ENCODE measurements at regions not wholly inside any gene's neighbourhood (a gene's known extent, or its start where the extent isn't known, plus 50 kb on each side); places are given as distances from the start of the nearest gene placed in this dataset.

DNA sequence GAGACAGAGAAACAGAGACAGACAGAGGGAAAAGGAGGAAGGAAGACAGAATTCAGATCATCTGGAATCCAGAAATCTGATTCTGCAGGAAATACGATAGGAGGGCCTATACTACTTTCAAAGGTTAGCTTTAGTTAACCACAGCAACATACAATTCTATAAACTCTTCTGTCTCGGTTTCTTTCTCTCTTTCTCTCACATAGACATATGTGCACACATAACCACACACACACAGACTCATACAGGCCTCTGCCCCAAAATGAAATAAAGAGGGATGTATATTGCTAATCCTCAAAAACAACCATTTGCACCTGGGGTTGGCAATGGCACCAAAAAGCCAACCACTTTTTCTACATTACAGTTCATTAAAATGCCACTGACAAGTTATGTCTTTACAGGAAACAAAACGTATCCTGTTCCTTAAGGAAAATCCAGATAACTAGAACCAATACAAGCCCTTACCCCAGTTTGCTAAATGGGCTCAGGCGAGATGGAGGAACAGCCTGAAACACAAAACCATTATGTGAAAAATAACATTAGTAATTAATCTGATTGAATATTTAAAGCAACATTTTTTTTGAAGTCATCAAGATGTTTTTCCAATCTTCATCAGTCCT is 372.3 kb upstream of the CCNH start:
- 67 to 84% methylated on average over 4 of the region's 4 CpGs for WGBS, 2 donors

GRCh38 chr5:87784311-87784710 is 371.6 kb upstream of the CCNH start:
- no peak for TF ChIP-seq EP300 (IDR thresholded peaks at IDR 0.05)
- no peak for TF ChIP-seq POLR2A (IDR thresholded peaks at IDR 0.05)
- TF ChIP-seq, protein P1, sequence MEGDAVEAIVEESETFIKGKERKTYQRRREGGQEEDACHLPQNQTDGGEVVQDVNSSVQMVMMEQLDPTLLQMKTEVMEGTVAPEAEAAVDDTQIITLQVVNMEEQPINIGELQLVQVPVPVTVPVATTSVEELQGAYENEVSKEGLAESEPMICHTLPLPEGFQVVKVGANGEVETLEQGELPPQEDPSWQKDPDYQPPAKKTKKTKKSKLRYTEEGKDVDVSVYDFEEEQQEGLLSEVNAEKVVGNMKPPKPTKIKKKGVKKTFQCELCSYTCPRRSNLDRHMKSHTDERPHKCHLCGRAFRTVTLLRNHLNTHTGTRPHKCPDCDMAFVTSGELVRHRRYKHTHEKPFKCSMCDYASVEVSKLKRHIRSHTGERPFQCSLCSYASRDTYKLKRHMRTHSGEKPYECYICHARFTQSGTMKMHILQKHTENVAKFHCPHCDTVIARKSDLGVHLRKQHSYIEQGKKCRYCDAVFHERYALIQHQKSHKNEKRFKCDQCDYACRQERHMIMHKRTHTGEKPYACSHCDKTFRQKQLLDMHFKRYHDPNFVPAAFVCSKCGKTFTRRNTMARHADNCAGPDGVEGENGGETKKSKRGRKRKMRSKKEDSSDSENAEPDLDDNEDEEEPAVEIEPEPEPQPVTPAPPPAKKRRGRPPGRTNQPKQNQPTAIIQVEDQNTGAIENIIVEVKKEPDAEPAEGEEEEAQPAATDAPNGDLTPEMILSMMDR (IDR thresholded peaks at IDR 0.05): no peak
- Histone ChIP-seq H3K27me3 (peaks cover 0 to 6% of the 10 kb centered on the region in 2 donors), H3K27ac (no peak overlapping the region), H3K9me3 (no peaks in the 10 kb centered on the region), H3K4me3 (no peak overlapping the region), H3K36me3 (no peaks in the 10 kb centered on the region), H3K4me1 (peaks cover 0 to 3% (median 0%) of the 10 kb centered on the region in 4 donors)
- WGBS, 2 donors: 79% methylated on average over 1 of the region's 1 CpG
- no peak for DNase-seq (ENCODE audit: low spot score in 2 of 2)

More for the DNA sequence above, 372.3 kb upstream of the CCNH start:
- Histone ChIP-seq H3K27ac (no peak overlapping the region), H3K9me3 (no peaks in the 10 kb centered on the region), H3K36me3 (no peaks in the 10 kb centered on the region), H3K27me3 (peaks cover 0 to 6% of the 10 kb centered on the region in 2 donors), H3K4me3 (no peak overlapping the region), H3K4me1 (peaks cover 0 to 3% (median 0%) of the 10 kb centered on the region in 4 donors)
- TF ChIP-seq, protein P1 (IDR thresholded peaks at IDR 0.05): no peak
- no peak for TF ChIP-seq POLR2A (IDR thresholded peaks at IDR 0.05)
- no peak for TF ChIP-seq EP300 (IDR thresholded peaks at IDR 0.05)
- DNase-seq (ENCODE audit: low spot score in 2 of 2): no peak

GRCh38 chr5:87782916-87783315 is 370.2 kb upstream of the CCNH start:
- WGBS, 2 donors: 76 to 84% methylated on average over 3 of the region's 3 CpGs

DNA sequence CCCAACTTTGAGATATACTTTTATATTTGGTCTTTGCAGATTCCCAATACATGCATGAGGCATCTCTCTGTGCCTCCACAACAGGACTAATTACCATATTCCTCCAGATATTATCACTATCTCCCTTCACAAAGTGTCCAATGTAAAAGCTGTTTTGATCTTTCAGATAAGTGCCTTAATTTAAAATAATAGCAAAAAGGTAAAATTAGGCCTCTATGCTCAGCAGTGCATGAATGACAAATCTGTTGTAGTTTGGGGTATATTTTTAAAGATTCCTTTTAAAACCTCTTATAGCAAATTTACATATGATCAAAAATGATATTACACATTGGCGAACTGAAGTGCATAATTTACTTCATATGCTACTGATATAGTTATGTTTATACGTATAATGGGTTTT is 369.2 kb upstream of the CCNH start:
- Histone ChIP-seq H3K4me1 (peaks cover 0 to 3% (median 0%) of the 10 kb centered on the region in 4 donors), H3K4me3 (no peak overlapping the region), H3K9me3 (no peaks in the 10 kb centered on the region), H3K27me3 (no peaks in the 10 kb centered on the region), H3K36me3 (no peaks in the 10 kb centered on the region), H3K27ac (no peak overlapping the region)
- WGBS, 2 donors: 94 to 97% methylated on average over 2 of the region's 2 CpGs
- TF ChIP-seq, protein P1 (IDR thresholded peaks at IDR 0.05): no peak
- no peak for TF ChIP-seq POLR2A (IDR thresholded peaks at IDR 0.05)
- no peak for TF ChIP-seq EP300 (IDR thresholded peaks at IDR 0.05)
- no peak for DNase-seq (ENCODE audit: low spot score in 2 of 2)

More at GRCh38 chr5:87782916-87783315, 370.2 kb upstream of the CCNH start:
- Histone ChIP-seq H3K4me1 (peaks cover 0 to 3% (median 0%) of the 10 kb centered on the region in 4 donors), H3K27ac (no peak overlapping the region), H3K9me3 (no peaks in the 10 kb centered on the region), H3K27me3 (peaks cover 0 to 6% of the 10 kb centered on the region in 2 donors), H3K36me3 (no peaks in the 10 kb centered on the region), H3K4me3 (no peak overlapping the region)
- TF ChIP-seq POLR2A (IDR thresholded peaks at IDR 0.05): no peak
- TF ChIP-seq EP300 (IDR thresholded peaks at IDR 0.05): no peak
- TF ChIP-seq, protein P1 (IDR thresholded peaks at IDR 0.05): no peak
- DNase-seq (ENCODE audit: low spot score in 2 of 2): no peak

DNA sequence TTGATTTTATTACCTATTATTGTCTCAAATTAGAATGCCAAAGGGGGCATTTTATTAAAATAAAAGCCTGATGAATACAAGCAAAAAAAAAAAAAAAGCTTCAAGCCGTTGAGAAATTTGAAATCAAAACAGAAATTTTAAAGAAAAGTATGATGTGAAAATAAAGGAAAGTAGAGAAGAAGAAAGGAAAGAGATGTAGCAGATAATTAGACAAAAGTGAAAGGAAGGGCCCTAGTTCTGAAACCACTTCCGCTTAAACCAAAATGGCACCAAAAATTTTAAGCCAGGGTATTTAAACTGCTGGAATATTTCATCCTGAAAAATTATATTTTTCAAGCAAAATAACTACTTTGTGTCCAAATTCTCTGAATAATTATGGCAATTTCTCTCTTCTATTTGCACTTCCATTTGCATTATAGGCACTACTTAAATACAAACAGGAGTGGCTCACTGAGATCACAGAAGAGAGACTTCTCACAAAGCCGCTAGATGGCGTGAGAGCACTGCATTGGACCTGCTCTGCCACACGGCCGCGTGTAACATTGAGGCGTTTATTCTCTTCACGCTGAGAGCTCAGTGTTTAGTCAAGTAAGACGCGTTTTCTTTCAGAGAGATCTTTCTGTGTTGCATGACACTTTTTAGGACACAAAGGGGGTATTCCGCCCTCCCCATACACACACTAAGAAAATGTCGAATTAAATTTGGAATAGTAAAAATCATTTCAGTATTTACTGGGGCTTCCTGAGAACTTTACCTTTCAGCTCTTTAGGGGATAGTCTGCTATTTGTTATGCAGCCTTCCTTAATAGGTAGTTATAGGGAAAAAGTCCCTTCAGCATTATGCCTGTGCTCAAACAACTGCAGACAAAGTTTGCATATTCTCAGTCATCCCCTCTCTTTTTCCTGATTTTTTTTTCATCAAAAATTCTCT is 368.4 kb upstream of the CCNH start:
- WGBS, 2 donors: 11 to 12% methylated on average over 13 of the region's 13 CpGs

More for the DNA sequence above, 368.4 kb upstream of the CCNH start:
- Histone ChIP-seq H3K36me3 (no peaks in the 10 kb centered on the region), H3K9me3 (no peaks in the 10 kb centered on the region), H3K4me1 (peaks cover 0 to 3% (median 0%) of the 10 kb centered on the region in 4 donors), H3K4me3 (no peak overlapping the region), H3K27me3 (no peaks in the 10 kb centered on the region), H3K27ac (no peak overlapping the region)
- TF ChIP-seq POLR2A (IDR thresholded peaks at IDR 0.05) (no peak), EP300 (IDR thresholded peaks at IDR 0.05) (peak in 1 of 2 donors; percentile 19)
- TF ChIP-seq, protein P1 (IDR thresholded peaks at IDR 0.05): peak; percentile 76 to 89 (median 86)
- DNase-seq (ENCODE audit: low spot score in 2 of 2): peak; percentile 42 to 76

All from tibial nerve (tissue), 4 donors.